ENCODE measurements at regions not wholly inside any gene's neighbourhood (a gene's known extent, or its start where the extent isn't known, plus 50 kb on each side); places are given as distances from the start of the nearest gene placed in this dataset.

DNA sequence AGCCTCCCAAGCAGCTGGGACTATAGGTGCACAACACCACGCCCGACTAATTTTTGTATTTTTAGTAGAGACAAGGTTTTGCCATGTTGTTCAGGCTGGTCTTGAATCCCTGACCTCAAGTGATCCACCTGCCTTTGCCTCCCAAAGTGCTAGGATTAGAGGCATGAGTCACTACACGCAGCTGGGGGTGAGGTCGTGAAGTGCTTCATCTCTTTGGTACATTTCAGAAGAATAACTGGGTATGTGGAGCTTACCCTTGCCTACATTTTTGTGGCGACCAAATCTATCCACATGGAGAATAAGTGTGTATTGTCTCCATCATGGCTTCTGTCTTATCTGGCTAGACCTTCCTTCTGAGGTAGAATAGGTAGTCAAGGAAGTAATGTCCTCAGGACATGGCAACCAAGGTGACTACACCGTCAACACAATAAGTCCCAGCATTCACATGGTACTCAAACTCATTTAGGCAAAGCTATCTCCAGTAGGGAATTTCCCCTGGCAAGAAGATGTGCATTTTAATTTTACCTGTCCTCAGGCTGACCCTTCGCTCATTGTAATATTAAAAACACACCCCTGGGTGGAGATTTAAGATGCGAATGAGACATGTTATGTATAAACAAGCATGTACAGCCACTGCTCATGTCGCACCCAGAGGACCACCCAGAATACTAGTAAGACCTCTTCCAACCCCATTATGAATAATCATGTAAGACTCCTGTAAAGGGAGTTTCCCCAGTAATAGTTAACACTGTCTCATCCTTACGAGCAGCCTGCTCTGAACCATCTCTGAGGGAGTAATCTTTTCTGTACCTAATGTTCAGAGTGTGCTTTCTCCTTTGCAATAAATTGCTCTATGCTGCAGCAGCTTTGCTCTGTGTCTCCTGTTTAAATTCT, 1173.2 kb downstream of the TAF11L14 start:
- TF ChIP-seq EZH2 (IDR thresholded peaks at IDR 0.05; ENCODE audit: low read length): no peak
- TF ChIP-seq, protein P1, sequence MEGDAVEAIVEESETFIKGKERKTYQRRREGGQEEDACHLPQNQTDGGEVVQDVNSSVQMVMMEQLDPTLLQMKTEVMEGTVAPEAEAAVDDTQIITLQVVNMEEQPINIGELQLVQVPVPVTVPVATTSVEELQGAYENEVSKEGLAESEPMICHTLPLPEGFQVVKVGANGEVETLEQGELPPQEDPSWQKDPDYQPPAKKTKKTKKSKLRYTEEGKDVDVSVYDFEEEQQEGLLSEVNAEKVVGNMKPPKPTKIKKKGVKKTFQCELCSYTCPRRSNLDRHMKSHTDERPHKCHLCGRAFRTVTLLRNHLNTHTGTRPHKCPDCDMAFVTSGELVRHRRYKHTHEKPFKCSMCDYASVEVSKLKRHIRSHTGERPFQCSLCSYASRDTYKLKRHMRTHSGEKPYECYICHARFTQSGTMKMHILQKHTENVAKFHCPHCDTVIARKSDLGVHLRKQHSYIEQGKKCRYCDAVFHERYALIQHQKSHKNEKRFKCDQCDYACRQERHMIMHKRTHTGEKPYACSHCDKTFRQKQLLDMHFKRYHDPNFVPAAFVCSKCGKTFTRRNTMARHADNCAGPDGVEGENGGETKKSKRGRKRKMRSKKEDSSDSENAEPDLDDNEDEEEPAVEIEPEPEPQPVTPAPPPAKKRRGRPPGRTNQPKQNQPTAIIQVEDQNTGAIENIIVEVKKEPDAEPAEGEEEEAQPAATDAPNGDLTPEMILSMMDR (optimal IDR thresholded peaks at IDR 0.05 in 1 of 3, IDR thresholded peaks at IDR 0.05 in 1 of 3, conservative IDR thresholded peaks at IDR 0.05 in 1 of 3; ENCODE audit: extremely low read depth in 1 of 3, insufficient read depth in 2 of 3, low read length in 3 of 3): no peak
- Histone ChIP-seq H3K27ac (ENCODE audit: control insufficient read depth, insufficient read depth, low read length) (no peak overlapping the region), H3K36me3 (ENCODE audit: control insufficient read depth in 2 of 2, extremely low read depth in 1 of 2, insufficient read depth in 2 of 2, low read length in 2 of 2) (no peaks in the 10 kb centered on the region), H2AFZ (ENCODE audit: control insufficient read depth, low read length) (no peak overlapping the region), H3K4me2 (ENCODE audit: control insufficient read depth, extremely low read depth, insufficient read depth, low read depth, low read length) (no peak overlapping the region), H3K9me3 (ENCODE audit: control insufficient read depth, low read depth, low read length) (no peaks in the 10 kb centered on the region), H3K27me3 (ENCODE audit: control insufficient read depth, extremely low read depth, insufficient read depth, low read length) (no peaks in the 10 kb centered on the region), H3K4me3 (ENCODE audit: control insufficient read depth in 2 of 3, extremely low read depth in 1 of 3, insufficient read depth in 2 of 3, low read depth in 1 of 3, low read length in 3 of 3) (no peak overlapping the region), H3K4me1 (ENCODE audit: control insufficient read depth, extremely low read depth, insufficient read depth, low read length) (no peaks in the 10 kb centered on the region), H3K9ac (ENCODE audit: control insufficient read depth, extremely low read depth, insufficient read depth, low read length) (no peak overlapping the region), H4K20me1 (ENCODE audit: control insufficient read depth, extremely low read depth, insufficient read depth, low read length) (no peaks in the 10 kb centered on the region), H3K9me1 (ENCODE audit: control insufficient read depth, extremely low read depth, insufficient read depth, low read length) (no peaks in the 10 kb centered on the region), H3K79me2 (ENCODE audit: control insufficient read depth, insufficient read depth, low read length) (no peaks in the 10 kb centered on the region)
- dilution Hi-C loops (cut with MboI; ENCODE audit: extremely low pct_ligation_motif_present, low sequenced_read_pairs): no loop called here
- no peak for DNase-seq (ENCODE audit: low read depth, low spot score)
- no peak for FAIRE-seq

DNA sequence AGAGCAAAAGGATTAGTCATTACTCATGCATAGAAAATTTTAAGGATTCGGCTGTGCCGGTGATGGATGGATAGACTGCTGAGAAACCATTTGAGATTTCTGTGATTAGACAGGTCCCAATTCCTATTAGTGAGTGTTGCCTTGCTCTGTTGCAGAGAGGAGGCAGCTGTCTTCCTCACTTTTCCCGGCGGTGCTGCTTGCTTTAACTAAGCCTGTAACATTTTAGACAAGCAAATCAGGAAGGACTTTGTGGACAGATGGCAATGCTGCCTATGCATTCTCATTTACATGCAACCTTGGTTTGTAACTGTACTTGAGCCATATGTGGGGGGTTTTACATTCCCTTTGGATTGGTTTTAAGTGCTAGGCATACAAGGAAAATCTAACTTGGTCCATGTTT, 1176.3 kb downstream of the CDH18 start:
- H3K4me2 ChIP-seq (ENCODE audit: control insufficient read depth, extremely low read depth, insufficient read depth, low read depth, low read length): no peak overlapping the region
- no peaks in the 10 kb centered on the region for H3K79me2 ChIP-seq (ENCODE audit: control insufficient read depth, insufficient read depth, low read length)
- H3K4me1 ChIP-seq (ENCODE audit: control insufficient read depth, extremely low read depth, insufficient read depth, low read length): no peaks in the 10 kb centered on the region
- no peak overlapping the region for H3K9ac ChIP-seq (ENCODE audit: control insufficient read depth, extremely low read depth, insufficient read depth, low read length)
- no peaks in the 10 kb centered on the region for H3K27me3 ChIP-seq (ENCODE audit: control insufficient read depth, extremely low read depth, insufficient read depth, low read length)
- FAIRE-seq (no peak), DNase-seq (ENCODE audit: low read depth, low spot score) (no peak)
- no peak for TF ChIP-seq EZH2 (IDR thresholded peaks at IDR 0.05; ENCODE audit: low read length)
- TF ChIP-seq, protein P1 (optimal IDR thresholded peaks at IDR 0.05 in 1 of 3, IDR thresholded peaks at IDR 0.05 in 1 of 3, conservative IDR thresholded peaks at IDR 0.05 in 1 of 3; ENCODE audit: extremely low read depth in 1 of 3, insufficient read depth in 2 of 3, low read length in 3 of 3): no peak
- dilution Hi-C loops (cut with MboI; ENCODE audit: extremely low pct_ligation_motif_present, low sequenced_read_pairs): no loop called here
- no peak overlapping the region for H3K27ac ChIP-seq (ENCODE audit: control insufficient read depth, insufficient read depth, low read length)
- H2AFZ ChIP-seq (ENCODE audit: control insufficient read depth, low read length): no peak overlapping the region
- no peaks in the 10 kb centered on the region for H3K9me1 ChIP-seq (ENCODE audit: control insufficient read depth, extremely low read depth, insufficient read depth, low read length)
- no peaks in the 10 kb centered on the region for H3K36me3 ChIP-seq (ENCODE audit: control insufficient read depth in 2 of 2, extremely low read depth in 1 of 2, insufficient read depth in 2 of 2, low read length in 2 of 2)
- no peaks in the 10 kb centered on the region for H4K20me1 ChIP-seq (ENCODE audit: control insufficient read depth, extremely low read depth, insufficient read depth, low read length)
- no peaks in the 10 kb centered on the region for H3K9me3 ChIP-seq (ENCODE audit: control insufficient read depth, low read depth, low read length)
- H3K4me3 ChIP-seq (ENCODE audit: control insufficient read depth in 2 of 3, extremely low read depth in 1 of 3, insufficient read depth in 2 of 3, low read depth in 1 of 3, low read length in 3 of 3): no peak overlapping the region
